Mucosa of descending colon (tissue), 3 donors: ENCODE measurements at regions not wholly inside any gene's neighbourhood (a gene's known extent, or its start where the extent isn't known, plus 50 kb on each side); places are given as distances from the start of the nearest gene placed in this dataset.
"Not testable (repeated sequence)": the region's sequence is repeated elsewhere in the genome, so short reads cannot be mapped to it uniquely, and the experiment has no call there.

Experiments
- ATAC-seq: fragments of 200-7000 bp; cut with Tn5 transposase; one replicate; pipeline ENCODE4 v1.9.1; 2020; ENCODE audit warnings: mild to moderate bottlenecking, moderate library complexity
- DNase-seq, 3 donors: peaks; one replicate each; pipeline ENCODE4 v3.0.0-alpha.2; 2020
- H3K36me3 ChIP-seq: fragments of 200-600 bp; one replicate; pipeline ENCODE4 v1.8.0; 2021; ENCODE audit warnings: low read depth, mild to moderate bottlenecking
- H3K4me1 ChIP-seq: fragments of 200-600 bp; one replicate; pipeline ENCODE4 v1.8.0; 2021; ENCODE audit warnings: low read depth, mild to moderate bottlenecking
- H3K4me3 ChIP-seq: fragments of 200-600 bp; one replicate; pipeline ENCODE4 v1.8.0; 2021; ENCODE audit warnings: mild to moderate bottlenecking
- H3K9me3 ChIP-seq: fragments of 200-600 bp; one replicate; pipeline ENCODE4 v1.8.0; 2021; ENCODE audit warnings: mild to moderate bottlenecking
- intact Hi-C, 2 donors: fragments of 100-400 bp; cut with DNase I in 1 of 2; cut with micrococcal nuclease in 1 of 2; formaldehyde crosslinking; loops; one replicate each; pipeline versions ENCODE4 v1.11.0 to v1.11.1; 2022; cut with DNase I, micrococcal nuclease
- TF ChIP-seq, protein P1 (sequence below): fragments of 200-600 bp; IDR thresholded peaks from one replicate; pipeline ENCODE4 v1.8.0; 2022; ENCODE audit warnings: antibody characterized with exemption, mild to moderate bottlenecking
- donor health status: DM: no; HTN: no; CAD: no; lungs with moderate emphysema.
- donor health status: DM: no; HTN: no; CAD: no.
- donor health status: DM: no; HTN: yes; CAD: no.

DNA sequence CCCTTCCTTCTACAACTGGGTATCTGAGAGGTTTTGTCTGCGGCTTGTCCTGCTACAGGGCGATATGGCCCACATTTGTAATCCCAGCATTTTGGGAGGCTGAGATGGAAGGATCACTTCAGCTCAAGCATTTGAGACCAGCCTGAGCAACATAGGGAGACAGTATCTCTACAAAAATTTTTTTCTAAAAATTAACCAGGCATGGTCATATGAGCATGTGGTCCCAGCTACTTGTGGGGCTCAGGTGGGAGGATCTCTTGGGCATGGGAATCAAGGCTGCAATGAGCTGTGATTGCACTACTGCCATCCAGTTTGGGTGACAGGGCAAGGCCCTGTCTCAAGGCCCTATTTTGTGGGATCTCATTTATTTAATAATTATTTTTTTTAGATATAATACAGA lies 420.6 kb upstream of the PABPC4L start:
- TF ChIP-seq, protein P1, sequence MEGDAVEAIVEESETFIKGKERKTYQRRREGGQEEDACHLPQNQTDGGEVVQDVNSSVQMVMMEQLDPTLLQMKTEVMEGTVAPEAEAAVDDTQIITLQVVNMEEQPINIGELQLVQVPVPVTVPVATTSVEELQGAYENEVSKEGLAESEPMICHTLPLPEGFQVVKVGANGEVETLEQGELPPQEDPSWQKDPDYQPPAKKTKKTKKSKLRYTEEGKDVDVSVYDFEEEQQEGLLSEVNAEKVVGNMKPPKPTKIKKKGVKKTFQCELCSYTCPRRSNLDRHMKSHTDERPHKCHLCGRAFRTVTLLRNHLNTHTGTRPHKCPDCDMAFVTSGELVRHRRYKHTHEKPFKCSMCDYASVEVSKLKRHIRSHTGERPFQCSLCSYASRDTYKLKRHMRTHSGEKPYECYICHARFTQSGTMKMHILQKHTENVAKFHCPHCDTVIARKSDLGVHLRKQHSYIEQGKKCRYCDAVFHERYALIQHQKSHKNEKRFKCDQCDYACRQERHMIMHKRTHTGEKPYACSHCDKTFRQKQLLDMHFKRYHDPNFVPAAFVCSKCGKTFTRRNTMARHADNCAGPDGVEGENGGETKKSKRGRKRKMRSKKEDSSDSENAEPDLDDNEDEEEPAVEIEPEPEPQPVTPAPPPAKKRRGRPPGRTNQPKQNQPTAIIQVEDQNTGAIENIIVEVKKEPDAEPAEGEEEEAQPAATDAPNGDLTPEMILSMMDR = no peak
- intact Hi-C loops = no loop called here
- Histone ChIP-seq H3K9me3 (no peaks in the 10 kb centered on the region), H3K4me1 (peaks cover 11% of the 10 kb centered on the region), H3K4me3 (no peak overlapping the region), H3K36me3 (no peaks in the 10 kb centered on the region)
- no peak for ATAC-seq
- no peak for DNase-seq

DNA sequence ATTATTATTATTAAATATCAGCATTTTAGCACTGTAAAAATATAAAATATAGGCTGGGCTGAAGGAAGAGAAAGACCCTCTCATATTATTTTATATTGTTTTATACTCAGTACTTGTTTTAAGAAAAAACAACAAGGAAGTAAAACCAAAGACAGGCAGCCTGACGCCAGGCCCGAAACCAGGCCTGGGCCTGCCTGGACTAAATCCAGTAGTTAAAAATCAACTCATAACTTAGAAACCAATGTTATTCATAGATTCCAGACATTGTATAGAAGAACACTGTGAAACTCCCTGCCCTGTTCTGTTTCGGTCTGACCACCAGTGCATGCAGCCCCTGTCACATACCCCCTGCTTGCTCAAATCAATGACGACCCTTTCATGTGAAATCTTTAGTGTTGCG lies 420.1 kb upstream of the PABPC4L start:
- peak in 2 of 3 donors; percentile 51 to 61 for DNase-seq
- H3K4me1 ChIP-seq = peaks cover 11% of the 10 kb centered on the region
- intact Hi-C loops, H3K4me3 ChIP-seq, H3K9me3 ChIP-seq, H3K36me3 ChIP-seq, ATAC-seq: not testable (repeated sequence)

DNA sequence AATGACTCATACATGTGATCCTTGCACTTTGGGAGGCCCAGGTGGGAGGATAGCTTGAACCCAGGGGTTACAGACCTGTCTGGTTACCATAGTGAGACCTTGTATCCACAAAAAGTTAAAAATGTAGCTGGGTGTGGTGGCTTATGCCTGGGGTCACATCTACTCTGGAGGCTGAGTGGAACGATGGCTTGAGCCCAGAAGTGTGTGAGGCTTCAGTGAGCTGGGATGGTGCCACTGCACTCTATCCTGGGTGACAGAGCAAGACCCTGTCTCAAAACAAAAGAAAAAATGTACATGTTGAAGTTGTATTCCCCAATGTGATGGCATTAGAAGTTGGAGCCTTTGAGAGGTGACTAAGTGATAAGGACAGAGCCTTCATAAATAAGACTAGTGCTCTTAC lies 409.4 kb upstream of the PABPC4L start:
- ATAC-seq (no peak), DNase-seq (no peak)
- H3K4me1 ChIP-seq = no peaks in the 10 kb centered on the region
- TF ChIP-seq, protein P1 = no peak
- H3K36me3 ChIP-seq = no peaks in the 10 kb centered on the region
- no peak overlapping the region for H3K4me3 ChIP-seq
- no peaks in the 10 kb centered on the region for H3K9me3 ChIP-seq
- intact Hi-C loops = no loop called here

DNA sequence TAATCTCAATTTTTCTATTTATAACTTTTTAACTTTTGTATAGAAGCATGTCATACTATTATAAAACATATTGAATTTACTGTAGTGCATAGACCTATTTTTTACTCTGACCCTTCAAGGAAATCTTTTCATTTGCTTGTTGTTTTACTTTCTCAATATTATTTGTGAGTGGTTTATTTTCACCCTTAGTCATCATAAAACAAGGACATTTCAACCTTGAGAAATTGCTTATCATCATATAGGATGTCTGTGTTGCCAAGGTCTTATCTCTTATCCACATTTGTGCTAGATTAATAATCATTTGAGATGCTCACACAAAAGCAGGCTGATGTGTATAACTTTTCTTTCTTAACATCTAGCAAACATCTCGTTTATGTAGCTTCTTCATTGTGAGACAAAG lies 408.6 kb upstream of the PABPC4L start:
- DNase-seq (no peak), ATAC-seq (no peak)
- intact Hi-C loops = no loop called here
- Histone ChIP-seq H3K9me3 (no peaks in the 10 kb centered on the region), H3K4me3 (no peak overlapping the region), H3K4me1 (no peaks in the 10 kb centered on the region), H3K36me3 (no peaks in the 10 kb centered on the region)
- TF ChIP-seq, protein P1 = no peak

DNA sequence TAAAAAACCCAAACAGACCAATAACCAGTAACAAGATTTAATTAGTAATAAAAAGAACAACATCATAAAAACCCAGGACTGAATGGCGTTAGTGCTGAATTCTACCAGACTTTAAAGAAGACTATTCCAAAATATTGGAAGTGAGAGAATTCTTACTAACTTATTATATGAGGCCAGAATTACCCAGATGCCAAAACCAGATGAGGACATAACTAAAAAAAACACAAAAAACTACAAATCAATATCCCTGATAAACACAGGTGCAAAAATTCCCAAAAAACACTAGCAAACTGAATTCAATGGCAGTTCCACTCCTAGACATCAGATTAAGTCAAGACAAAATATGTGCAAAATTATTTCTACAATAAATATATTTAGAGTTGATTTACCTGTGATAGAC lies 400.1 kb upstream of the PABPC4L start:
- H3K4me1 ChIP-seq = no peaks in the 10 kb centered on the region
- H3K9me3 ChIP-seq = no peaks in the 10 kb centered on the region
- TF ChIP-seq, protein P1 = no peak
- intact Hi-C loops = no loop called here
- DNase-seq (no peak), ATAC-seq (no peak)
- H3K36me3 ChIP-seq = no peaks in the 10 kb centered on the region
- no peak overlapping the region for H3K4me3 ChIP-seq

DNA sequence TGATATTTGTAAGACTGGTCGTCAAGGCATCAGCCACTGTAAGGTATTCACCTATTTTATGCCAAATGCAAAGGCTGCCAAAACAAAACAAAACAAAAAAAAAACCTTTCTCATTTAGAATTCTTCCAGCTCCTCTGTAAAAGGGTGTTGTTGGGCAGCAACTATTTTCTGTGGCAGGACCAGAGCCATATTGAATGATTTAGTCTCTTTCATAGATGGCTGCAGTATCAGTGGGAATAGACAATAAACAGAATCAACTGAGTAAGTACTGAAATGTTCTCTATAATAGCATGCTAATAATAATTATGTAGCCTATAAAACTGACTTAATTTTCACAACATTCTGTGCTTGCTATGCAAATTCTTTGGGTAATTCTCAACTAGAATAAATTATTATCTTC lies 389.7 kb upstream of the PABPC4L start:
- Histone ChIP-seq H3K36me3 (no peaks in the 10 kb centered on the region), H3K4me1 (no peaks in the 10 kb centered on the region), H3K9me3 (no peaks in the 10 kb centered on the region), H3K4me3 (no peak overlapping the region)
- ATAC-seq (no peak), DNase-seq (no peak)
- TF ChIP-seq, protein P1 = no peak
- intact Hi-C loops = no loop called here
